Stimulated activated CD8-positive, alpha-beta memory T cell treated with anti-CD3 and anti-CD28 coated beads, Interleukin-7, amount 100 ng/mL, for 48 hours (primary cell): ENCODE measurements at regions not wholly inside any gene's neighbourhood (a gene's known extent, or its start where the extent isn't known, plus 50 kb on each side); places are given as distances from the start of the nearest gene placed in this dataset.

ENCODE experiments used
- DNase-seq, 2 donors: peaks; one replicate each; pipeline ENCODE4 v3.0.0-alpha.2; 2020; ENCODE audit warnings: low read depth in 1 of 2; ENCODE audit errors: extremely low read depth in 1 of 2

GRCh38 chr2:120580709-120581108 lies 155.0 kb upstream of the GLI2 start:
- DNase-seq = no peak

GRCh38 chr2:120583121-120583520 lies 152.5 kb upstream of the GLI2 start:
- DNase-seq = no peak

GRCh38 chr2:120583851-120584570 lies 151.7 kb upstream of the GLI2 start:
- no peak for DNase-seq

- no peak for DNase-seq
Observed at GRCh38 chr2:120586507-120587278, 149.0 kb upstream of the GLI2 start.

GRCh38 chr2:120587279-120587996 lies 148.2 kb upstream of the GLI2 start:
- DNase-seq = no peak

GRCh38 chr2:120587997-120588336 lies 147.7 kb upstream of the GLI2 start:
- DNase-seq = no peak

GRCh38 chr2:120589771-120590608 lies 145.7 kb upstream of the GLI2 start:
- no peak for DNase-seq

GRCh38 chr2:120590841-120591240 lies 144.8 kb upstream of the GLI2 start:
- no peak for DNase-seq

GRCh38 chr2:120591572-120591971 lies 144.1 kb upstream of the GLI2 start:
- no peak for DNase-seq

GRCh38 chr2:120592084-120592483 lies 143.6 kb upstream of the GLI2 start:
- DNase-seq = no peak

- no peak for DNase-seq
Observed at GRCh38 chr2:120593921-120594686, 141.6 kb upstream of the GLI2 start.

GRCh38 chr2:120594856-120595685 lies 140.6 kb upstream of the GLI2 start:
- no peak for DNase-seq

- no peak for DNase-seq
Observed at GRCh38 chr2:120595739-120596138, 139.9 kb upstream of the GLI2 start.

GRCh38 chr2:120596191-120596811 lies 139.4 kb upstream of the GLI2 start:
- no peak for DNase-seq

- DNase-seq = no peak
Observed at GRCh38 chr2:120596990-120597594, 138.6 kb upstream of the GLI2 start.

GRCh38 chr2:120597595-120598193 lies 138.0 kb upstream of the GLI2 start:
- no peak for DNase-seq

- DNase-seq = no peak
Observed at GRCh38 chr2:120598416-120598815, 137.3 kb upstream of the GLI2 start.

- no peak for DNase-seq
Observed at GRCh38 chr2:120599072-120599471, 136.6 kb upstream of the GLI2 start.
